ENCODE measurements at regions not wholly inside any gene's neighbourhood (a gene's known extent, or its start where the extent isn't known, plus 50 kb on each side); places are given as distances from the start of the nearest gene placed in this dataset.
"Not testable (repeated sequence)": the region's sequence is repeated elsewhere in the genome, so short reads cannot be mapped to it uniquely, and the experiment has no call there.

DNA sequence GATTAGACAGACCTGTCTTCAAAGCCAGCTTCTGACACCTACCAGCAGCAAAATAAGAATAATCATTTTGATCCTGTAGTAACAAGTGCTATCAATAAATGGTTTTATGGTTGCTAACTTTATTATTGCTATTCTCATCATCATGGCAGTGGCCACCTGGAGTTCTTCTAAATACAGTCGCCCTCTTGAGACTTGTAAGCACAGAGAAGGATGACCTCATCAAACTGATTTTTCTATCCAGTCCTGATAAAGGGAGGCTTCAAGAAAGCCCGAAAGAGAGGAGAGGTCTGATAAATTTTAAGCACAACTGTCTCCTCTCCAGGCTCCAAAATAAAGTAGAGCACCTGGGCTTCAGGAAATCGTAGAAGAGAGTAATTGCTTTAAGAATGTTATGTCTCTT lies 286.4 kb downstream of the USP46 start:
- no peak for DNase-seq (ENCODE audit: low read depth)

DNA sequence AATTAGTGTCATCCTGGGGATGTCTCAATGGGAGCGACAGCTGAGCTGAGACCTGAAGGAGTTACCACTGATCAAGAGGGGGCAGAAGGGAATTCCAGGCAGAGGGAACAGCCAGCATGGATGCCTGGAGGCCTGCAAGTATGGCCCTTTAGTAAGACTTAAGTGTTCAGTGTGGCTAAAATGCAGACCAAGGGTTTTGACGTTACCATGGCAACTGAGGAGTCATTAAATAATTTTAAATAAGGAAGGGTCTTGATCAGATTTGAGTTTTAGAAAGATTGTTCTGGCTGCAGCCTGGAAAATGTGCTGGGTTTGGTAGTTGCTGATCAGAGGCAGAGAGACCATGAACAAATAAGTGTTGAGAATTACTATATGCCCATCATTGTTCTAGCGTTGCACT lies 285.5 kb downstream of the USP46 start:
- no peak for DNase-seq (ENCODE audit: low read depth)

DNA sequence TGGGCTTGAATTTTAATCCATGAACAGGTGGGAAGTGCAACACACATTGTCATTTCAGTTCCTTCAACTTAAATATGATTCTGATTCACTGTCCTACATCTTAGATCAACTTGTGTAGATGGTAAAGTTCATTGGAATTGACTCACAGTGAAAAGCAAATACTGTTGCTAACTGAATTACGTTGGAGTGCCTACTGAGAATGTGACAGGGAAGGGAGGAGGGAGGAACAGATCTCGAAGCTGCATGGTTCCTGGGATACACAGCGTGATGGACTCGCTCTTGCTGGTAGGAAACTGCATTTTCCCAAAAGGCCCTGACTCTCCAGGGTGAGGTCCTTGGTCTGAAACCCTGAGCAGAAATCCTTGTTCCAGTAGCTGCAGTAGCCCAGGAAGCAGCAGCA lies 284.2 kb downstream of the USP46 start:
- no peak for DNase-seq (ENCODE audit: low read depth)

DNA sequence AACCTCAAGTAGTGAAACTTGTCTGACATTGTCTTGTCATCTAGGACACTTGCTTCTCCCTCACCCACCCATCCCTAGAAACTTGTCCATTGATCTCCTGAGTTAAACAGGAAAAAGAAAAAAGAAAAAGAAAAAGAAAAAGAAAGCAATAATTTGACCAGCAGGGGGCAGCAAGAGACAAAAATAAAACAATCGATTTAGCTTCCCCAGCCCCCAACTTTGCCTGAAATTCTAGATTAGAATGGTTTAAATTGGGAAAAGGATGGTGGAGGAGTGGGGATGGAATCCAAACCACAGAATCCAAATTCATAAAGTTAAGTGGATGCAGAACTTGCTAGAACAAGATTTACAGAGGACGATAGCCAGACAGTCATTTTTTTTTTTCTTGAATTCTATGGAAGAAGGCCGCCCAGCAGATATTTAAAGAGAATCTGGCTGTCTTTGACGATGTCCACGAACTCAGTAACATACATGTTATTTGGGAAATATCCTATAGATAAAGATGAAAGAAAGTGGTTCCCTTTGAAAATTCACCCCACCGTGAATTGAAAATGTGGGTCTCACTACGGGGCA lies 282.9 kb downstream of the USP46 start:
- peak; percentile 43 for DNase-seq (ENCODE audit: low read depth)

DNA sequence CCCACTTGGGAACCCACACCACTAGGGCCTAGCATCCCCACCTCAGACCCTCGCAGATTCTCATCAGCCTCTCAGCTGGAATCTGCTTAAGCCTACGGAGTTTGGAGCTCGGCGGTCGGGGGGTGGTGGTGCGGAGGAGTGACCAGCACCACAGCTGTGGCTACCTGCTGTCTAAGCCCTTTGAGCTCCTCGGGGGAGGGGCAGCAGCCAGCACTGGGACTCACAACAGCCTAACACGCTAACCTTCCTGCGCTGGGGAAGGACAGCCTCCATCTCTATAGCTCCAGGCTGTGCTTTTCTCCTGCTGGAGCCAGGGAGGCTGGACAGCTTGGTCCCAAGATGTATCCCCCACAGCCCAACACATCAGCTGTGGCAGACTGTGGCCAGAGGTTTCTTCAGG lies 281.5 kb downstream of the USP46 start:
- no peak for DNase-seq (ENCODE audit: low read depth)

DNA sequence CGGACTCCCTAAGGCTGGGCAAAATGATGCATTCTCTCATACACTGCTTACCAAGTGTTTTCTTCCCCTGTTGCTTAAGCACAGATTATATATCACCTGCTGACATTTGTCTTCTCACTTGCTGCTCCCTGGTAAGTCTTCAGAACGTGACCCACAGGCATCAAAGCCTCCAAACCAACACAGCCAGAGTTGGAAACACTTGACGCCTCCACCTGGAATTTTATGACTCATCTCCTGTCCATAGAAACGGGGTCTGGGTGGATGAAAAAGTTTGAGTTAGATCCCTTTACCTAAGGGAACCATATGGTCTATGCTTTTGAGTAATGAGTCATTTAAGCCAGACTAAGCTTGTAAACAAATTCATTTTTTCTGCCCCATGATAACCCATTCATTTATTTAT lies 251.6 kb downstream of the USP46 start:
- DNase-seq (ENCODE audit: low read depth), result peak; percentile 1

DNA sequence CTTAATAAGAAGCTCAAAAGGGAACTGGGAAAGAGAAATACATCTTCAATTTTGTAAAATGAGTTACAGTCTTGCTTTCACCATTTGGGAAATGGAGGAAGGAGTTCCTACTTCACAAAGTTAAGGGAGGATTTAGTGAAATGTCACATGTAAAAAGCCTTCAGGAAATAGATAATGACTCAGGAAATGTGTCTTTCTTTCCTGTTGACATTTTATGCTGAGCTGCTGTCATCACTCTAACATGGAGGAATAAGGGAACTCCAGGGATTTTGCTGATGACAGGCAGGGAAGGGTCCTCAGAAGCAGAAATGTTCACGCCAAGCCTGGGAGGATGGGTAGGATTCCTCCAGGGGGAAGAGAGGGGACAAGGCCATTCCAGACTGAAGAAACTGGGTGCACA lies 251.1 kb downstream of the USP46 start:
- DNase-seq (ENCODE audit: low read depth), result no peak

DNA sequence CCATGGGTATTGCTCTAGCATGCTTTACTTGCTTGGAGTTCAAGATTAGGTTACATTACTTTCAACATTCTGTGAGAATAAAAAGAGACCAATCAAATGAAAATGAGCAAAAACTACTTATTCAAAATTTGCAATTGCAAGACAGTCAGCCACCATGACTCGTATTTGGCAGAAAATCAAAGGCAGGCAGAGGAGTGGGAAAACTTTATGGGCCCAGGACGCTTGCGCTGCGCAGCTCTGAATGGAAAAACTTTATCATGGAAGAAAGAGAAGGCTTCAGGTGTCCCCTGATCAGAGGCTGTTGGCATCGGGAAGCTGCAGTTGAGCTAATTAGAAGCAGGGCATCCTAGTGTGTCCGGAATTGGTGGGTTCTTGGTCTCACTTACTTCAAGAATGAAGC lies 250.6 kb downstream of the USP46 start:
- DNase-seq (ENCODE audit: low read depth), result no peak

DNA sequence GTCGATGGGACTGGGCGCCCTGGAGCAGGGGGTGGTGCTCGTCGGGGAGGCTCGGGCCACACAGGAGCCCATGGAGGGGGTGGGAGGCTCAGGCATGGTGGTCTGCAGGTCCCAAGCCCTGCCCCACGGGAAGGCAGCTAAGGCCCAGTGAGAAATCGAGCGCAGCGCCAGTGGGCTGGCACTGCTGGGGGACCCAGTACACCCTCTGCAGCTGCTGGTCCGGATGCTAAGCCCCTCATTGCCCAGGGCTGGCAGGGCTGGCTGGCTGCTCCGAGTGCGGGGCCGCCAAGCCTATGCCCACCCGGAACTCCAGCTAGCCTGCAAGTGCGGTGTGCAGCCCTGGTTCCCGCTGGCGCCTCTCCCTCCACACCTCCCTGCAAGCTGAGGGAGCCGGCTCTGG lies 249.3 kb downstream of the USP46 start:
- DNase-seq (ENCODE audit: low read depth), result not testable (repeated sequence)

DNA sequence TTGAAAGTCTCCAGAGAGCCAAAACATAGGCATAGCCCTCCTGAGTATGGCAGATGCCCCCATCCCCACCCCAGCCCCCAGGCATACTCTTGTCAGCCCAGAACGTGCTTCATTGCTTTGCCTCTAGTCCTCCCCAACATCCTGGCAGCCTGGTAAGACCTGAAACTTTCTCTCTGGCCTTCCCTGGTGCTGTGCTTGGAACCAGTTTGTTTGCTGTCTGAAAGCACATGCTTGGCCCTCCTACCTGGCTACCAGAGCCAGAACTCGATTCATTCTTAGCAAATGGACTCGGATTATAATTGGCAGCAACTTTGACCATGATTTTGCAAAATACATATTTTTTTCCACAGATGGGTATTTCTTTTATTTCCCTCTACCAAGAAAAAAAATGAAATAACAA lies 248.1 kb downstream of the USP46 start:
- no peak for DNase-seq (ENCODE audit: low read depth)

DNA sequence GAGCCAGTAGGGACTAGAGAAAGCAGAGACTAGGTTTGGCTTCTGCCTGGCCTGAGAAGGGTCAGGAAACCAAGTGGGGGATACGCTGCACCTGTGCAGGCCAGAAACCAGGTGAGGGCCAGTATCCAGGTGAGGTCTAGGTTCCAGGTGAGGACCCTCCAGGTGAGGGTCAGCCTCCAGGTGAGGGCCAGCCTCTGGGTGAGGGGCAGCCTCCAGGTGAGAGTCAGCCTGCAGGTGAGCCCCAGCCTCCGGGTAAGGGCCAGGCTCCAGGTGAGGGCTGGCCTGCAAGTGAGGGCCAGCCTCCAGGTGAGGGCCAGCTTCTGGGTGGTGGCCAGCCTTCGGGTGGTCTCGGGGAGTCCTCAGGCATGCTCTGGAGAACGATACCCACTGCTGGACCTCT lies 238.8 kb downstream of the USP46 start:
- no peak for DNase-seq (ENCODE audit: low read depth)

DNA sequence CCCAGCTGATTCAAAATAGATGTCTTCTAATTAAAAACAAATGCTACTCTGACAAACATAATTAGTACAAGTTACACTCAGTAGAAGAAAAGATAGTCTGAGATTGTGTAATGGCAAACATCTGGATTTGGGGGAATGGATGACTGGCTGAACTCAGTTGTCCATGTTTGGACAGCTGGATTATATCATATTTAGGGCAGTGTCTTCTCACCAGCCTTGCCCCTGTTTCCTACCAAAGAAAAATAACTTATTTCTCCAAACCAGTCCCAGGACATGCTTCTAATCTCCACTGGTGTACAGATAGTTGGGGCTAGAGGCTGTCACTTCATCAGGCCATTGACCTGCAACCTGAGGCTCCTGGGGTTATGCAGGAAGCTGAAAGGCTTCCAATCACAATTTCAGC lies 237.3 kb downstream of the USP46 start:
- no peak for DNase-seq (ENCODE audit: low read depth)

DNA sequence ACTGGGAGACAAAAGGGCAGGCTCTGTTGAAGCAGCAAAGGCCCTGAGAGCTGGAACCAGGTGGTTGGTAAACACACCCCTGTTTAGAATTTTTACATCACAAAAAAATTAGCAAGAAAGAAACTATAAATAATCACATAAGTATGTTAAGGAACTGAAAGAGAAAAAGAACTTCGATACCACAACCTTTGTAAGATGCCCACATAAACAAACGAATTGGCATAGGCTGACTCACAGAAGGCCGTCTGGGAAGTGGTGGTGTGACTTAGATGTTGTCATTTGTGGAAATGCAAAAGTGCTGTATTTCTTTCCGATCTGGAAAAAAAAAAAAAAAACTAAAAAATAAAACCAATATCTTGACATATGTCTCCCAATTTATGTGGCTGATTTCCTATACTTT lies 235.1 kb downstream of the USP46 start:
- DNase-seq (ENCODE audit: low read depth), result peak; percentile 14

DNA sequence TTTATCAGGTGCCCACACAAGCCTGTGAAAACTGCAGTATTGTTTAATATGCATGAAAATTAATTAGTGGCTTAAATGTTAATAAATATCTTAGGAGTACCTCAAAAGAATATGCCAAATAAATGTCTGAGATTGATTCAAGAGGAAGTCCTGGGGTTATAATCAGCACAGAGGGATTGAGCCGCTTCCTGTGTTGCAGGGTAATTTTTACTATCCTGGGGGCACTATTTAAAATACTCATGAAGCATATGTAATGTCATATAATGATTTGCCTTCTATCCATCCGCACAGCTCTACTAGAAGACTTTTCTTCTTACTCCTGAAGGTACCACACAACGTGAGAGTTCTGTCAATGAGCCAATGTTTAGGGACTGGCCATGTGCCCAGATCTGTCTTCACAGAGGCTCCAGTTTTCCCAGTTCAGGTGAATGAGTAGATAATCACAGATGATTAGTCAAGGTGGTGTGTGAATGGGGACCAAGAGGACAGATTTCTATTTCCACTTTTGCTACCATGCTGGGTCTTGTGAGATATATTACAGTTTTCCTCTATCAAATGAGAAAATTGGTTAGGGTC lies 233.3 kb downstream of the USP46 start:
- no peak for DNase-seq (ENCODE audit: low read depth)

DNA sequence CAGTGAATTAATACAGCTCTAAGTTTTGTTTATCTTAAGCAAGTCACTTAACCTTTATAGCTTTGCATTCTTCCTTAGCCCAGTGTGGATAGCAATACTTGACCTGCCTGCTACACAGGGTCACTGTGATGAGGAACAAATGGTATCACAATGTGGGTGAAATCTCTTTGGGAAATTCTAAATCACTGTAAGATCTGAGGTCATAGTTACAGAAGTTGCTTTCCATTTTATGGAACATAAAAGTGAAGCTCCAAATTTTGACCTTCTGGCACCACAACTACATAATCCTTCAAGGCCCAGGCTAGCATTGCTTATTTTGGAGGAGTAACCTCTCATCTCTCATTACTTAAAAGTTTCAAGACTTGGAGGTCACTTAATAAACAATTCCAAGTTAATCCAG lies 227.7 kb downstream of the USP46 start:
- no peak for DNase-seq (ENCODE audit: low read depth)

DNA sequence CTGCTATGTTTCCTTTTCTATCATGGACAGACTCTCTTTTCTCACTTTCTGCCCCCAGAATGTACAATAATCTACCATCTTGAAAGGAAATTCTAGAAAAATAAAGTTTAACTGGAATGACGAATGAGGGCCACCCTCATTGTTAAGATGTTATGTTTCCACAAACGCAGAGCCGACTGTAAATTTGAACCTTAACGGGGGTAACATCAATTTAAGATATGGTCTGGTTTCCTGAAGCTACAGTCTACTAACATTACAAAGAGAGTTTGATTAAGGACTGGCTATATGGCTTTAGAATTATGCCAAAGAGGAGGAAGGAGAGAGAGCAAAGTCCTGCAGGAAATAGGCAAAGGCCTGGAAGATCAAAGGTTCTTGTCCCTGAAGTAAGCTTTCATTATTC lies 227.2 kb downstream of the USP46 start:
- DNase-seq (ENCODE audit: low read depth), result no peak

DNA sequence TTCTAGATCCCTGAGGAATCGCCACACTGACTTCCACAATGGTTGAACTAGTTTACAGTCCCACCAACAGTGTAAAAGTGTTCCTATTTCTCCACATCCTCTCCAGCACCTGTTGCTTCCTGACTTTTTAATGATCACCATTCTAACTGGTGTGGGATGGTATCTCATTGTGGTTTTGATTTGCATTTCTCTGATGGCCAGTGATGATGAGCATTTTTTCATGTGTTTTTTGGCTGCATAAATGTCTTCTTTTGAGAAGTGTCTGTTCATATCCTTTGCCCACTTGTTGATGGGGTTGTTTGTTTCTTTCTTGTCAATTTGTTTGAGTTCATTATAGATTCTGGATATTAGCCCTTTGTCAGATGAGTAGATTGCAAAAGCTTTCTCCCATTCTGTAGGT lies 216.6 kb downstream of the USP46 start:
- not testable (repeated sequence) for DNase-seq (ENCODE audit: low read depth)

DNA sequence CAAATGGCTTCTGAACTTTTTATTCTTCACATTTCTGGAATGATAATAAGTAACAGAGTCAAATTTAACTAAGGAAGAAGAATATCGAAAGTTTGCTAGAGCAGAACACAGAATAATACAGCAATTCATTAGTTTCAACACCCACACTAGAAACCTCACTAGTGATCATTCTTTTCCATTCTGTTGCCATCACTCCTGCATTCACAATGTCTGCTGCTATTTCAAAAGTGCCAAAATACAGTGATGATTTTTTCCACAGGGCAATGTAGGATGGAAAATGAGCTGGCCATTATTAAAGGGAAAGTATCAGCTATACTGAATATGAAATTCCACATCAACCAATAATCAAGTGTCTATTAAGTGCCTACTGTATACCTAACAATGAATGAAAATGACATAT lies 186.7 kb downstream of the USP46 start:
- no peak for DNase-seq (ENCODE audit: low read depth)

DNA sequence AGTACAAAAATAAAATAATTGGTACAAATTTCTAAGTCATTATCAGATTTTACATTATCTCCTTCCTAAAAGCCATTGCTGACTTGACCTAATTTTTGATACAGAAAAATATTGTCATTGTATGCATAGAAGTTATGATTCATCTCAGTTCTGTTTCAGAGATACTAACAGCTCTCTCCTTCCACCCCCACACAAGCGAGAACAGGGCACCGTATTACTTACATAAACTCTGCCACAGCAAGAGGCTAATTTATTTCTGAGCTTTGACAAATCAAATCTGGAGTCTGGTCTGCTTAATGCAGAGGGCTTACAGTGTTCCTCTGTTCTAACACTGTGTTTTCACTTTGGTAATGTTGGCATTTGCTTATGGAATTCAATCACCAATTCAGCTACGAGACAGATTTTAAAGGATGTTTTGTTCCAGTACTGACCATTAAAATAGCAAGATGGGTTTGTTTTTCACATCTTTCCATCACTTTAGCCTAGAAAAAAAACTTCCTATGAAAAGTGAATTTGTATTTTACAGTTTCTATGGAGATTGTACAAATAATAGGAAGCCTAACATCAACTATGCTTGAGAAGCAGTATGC lies 181.8 kb downstream of the USP46 start:
- no peak for DNase-seq (ENCODE audit: low read depth)

DNA sequence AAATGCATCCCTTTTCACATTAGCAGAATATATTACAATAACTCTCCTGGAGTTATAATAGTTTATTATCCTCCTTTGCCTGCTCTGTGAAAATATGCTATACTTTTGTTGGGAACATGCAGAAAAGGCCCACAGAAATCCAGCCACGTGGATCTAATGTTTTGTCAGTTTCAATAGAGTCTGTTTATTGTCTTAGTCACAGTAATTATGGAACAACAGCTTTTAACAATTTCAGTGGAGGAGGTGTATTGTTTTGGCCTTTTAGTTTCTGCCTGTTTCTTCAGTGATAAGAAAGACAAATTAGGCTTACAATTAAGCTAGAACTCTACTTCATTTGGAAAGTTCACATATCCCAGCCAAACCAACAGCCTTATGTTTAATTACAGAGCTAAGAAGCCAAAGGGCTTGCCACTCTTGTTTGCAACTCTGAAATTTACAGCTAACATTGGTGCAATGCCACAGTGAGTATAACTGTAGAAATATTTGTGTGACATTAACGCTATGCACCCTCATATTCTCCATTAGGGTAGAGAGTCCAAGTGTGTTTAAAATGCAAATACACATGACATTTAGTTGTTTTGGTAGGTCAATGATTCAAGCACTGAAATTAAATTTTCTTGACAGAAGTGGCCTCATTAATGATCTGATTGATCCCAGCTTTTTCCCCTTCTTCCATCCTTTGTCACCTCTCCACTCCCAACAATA lies 175.8 kb downstream of the USP46 start:
- DNase-seq (ENCODE audit: low read depth), result no peak

DNA sequence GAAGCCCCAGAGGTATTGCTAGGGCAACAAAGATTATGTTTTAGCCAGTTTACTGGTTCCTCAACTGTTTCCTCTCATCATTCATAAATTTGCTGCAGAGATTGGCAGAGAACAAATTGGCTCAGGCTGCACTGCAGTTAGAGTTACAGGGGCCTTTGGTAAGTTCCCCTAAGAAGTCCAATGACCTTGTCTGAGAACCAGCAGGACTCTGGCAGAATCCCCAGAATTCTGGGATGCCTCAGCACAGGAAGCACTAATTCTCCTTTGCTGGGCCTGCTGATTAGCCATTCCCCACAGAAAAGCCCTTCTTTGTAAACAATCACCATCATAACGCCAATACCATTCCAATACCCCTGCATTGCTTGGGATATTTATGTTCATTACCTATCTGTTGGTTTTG lies 151.3 kb downstream of the USP46 start:
- no peak for DNase-seq (ENCODE audit: low read depth)

DNA sequence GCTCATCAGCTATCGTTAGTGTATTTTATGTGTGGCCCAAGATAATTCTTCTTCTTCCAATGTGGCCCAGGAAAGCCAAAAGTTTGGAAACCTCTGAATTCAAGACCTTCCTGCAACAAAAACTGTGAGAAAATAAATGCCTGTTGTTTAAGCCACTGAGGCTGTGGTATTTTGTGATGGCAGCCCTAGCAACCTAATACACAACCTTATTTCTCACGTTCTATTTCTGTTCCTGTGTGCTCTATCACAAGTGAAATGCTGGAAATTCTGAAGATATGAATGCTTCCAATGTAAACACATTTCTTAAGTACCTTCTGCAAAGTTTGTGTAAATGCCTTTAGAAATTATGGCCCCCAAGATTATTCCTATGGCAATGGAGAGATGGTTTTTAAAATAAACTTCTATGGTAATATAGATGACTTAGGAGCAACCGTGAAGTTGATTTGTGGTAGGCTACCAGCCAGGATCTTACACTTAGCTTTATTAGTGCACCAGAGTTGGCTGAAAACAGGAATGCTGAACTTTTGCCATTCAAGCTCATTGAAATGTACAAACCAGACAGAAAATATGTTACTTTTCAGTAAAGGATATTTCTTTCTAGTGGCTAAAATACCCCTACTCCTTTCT lies 148.0 kb downstream of the USP46 start:
- no peak for DNase-seq (ENCODE audit: low read depth)

DNA sequence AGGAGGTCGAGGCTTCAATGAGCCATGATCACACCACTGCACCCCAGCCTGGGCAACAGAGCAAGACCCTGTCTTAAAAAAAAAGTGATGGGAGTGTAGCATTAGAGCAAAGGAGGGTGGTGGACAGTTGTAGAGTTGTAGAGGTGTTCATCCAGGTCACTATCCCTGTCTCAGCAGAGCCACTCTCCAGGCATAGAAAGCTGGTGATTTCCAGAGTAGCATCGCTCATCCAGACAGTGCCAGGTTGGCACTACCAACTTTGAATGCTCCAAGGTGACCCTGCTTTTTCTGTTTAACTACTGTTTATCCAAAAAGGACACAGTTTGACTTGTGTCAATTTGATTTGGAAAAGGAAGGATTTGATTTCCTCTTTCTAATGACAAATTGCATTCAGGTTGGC lies 147.3 kb downstream of the USP46 start:
- no peak for DNase-seq (ENCODE audit: low read depth)
